Body of pancreas (tissue), 4 donors: ENCODE measurements at regions not wholly inside any gene's neighbourhood (a gene's known extent, or its start where the extent isn't known, plus 50 kb on each side); places are given as distances from the start of the nearest gene placed in this dataset.

ENCODE experiments used
- ATAC-seq: fragments of 150-250 bp; one replicate; pipeline ENCODE4 v1.9.1; 2016
- DNase-seq, 4 donors: peaks; one replicate each; pipeline ENCODE4 v3.0.0-alpha.2; 2019
- H3K27ac ChIP-seq, 4 donors: fragments of 200-600 bp; sonication (generic); 1 replicate in 3 of 4; 2 replicates in 1 of 4; pipeline versions ENCODE4 v1.5.1 to v1.6.1; 2016 to 2019; ENCODE audit warnings: mild to moderate bottlenecking in 1 of 4, mixed read lengths in 1 of 4, moderate library complexity in 1 of 4
- H3K27me3 ChIP-seq, 2 donors: fragments of 200-600 bp; sonication (generic); one replicate each; pipeline ENCODE4 v1.6.0; 2016; ENCODE audit warnings: mild to moderate bottlenecking in 1 of 2
- H3K36me3 ChIP-seq, 2 donors: fragments of 200-600 bp; sonication (generic); replicated peaks in 1 of 2; 2 replicates each; pipeline ENCODE4 v1.5.1; 2016; ENCODE audit warnings: low read depth in 2 of 2; ENCODE audit not compliant: insufficient read depth in 1 of 2
- H3K4me1 ChIP-seq: fragments of 200-600 bp; sonication (generic); one replicate; pipeline ENCODE4 v1.6.0; 2016
- H3K4me3 ChIP-seq, 2 donors: fragments of 200-600 bp; sonication (generic); 1 replicate in 1 of 2; 2 replicates in 1 of 2; pipeline ENCODE4 v1.5.1; 2016 to 2019
- H3K9me3 ChIP-seq, 3 donors: fragments of 200-600 bp; sonication (generic); 1 replicate in 2 of 3; 2 replicates in 1 of 3; pipeline ENCODE4 v1.5.1; 2016
- CTCF ChIP-seq, 7 experiments: fragments of 450-650 bp in 4 of 7; fragments of 200-600 bp in 3 of 7; sonication (generic) in 3 of 7; IDR thresholded peaks; one replicate each; pipeline ENCODE4 v1.5.1; 2016 to 2019; ENCODE audit warnings: antibody characterized with exemption in 7 of 7
- POLR2A ChIP-seq, 3 donors: fragments of 450-650 bp; IDR thresholded peaks; one replicate each; pipeline ENCODE4 v1.6.1; 2016; ENCODE audit warnings: antibody characterized with exemption in 3 of 3, mild to moderate bottlenecking in 2 of 3
- WGBS, 2 donors: methylation state at CpG; one replicate each; pipeline ENCODE4 v1.1.5; 2017; 5-methylcytosine and 5-hydroxymethylcytosine counted together
- intact Hi-C: fragments of 100-400 bp; cut with DNase I; formaldehyde crosslinking; loops from one replicate; pipeline ENCODE4 v1.15.1; 2023

GRCh38 chr22:22185217-22185616 lies 59.4 kb upstream of the VPREB1 start:
- no peak for ATAC-seq
- H3K4me3 ChIP-seq = no peak overlapping the region
- no peaks in the 10 kb centered on the region for H3K4me1 ChIP-seq
- DNase-seq = no peak
- WGBS, 2 donors = 43 to 44% methylated on average over 3 of the region's 3 CpGs
- H3K27me3 ChIP-seq = no peaks in the 10 kb centered on the region
- intact Hi-C loops = no loop called here
- no peaks in the 10 kb centered on the region for H3K9me3 ChIP-seq
- H3K27ac ChIP-seq = no peak overlapping the region
- no peaks in the 10 kb centered on the region for H3K36me3 ChIP-seq
- TF ChIP-seq POLR2A (IDR thresholded peaks at IDR 0.05) = no peak
- no peak for TF ChIP-seq CTCF (IDR thresholded peaks at IDR 0.05)

- TF ChIP-seq POLR2A (IDR thresholded peaks at IDR 0.05) (no peak), CTCF (IDR thresholded peaks at IDR 0.05) (no peak)
- ATAC-seq = no peak
- DNase-seq = no peak
- no peaks in the 10 kb centered on the region for H3K9me3 ChIP-seq
- H3K27ac ChIP-seq = no peak overlapping the region
- H3K4me1 ChIP-seq = no peaks in the 10 kb centered on the region
- intact Hi-C loops = no loop called here
- H3K36me3 ChIP-seq = no peaks in the 10 kb centered on the region
- 50 to 52% methylated on average over 6 of the region's 6 CpGs for WGBS, 2 donors
- H3K4me3 ChIP-seq = no peak overlapping the region
- no peaks in the 10 kb centered on the region for H3K27me3 ChIP-seq
Observed at GRCh38 chr22:22184277-22184807, 60.2 kb upstream of the VPREB1 start.

GRCh38 chr22:22182990-22183264 lies 61.7 kb upstream of the VPREB1 start:
- H3K36me3 ChIP-seq = no peaks in the 10 kb centered on the region
- TF ChIP-seq CTCF (IDR thresholded peaks at IDR 0.05) = no peak
- no peak for TF ChIP-seq POLR2A (IDR thresholded peaks at IDR 0.05)
- ATAC-seq (no peak), DNase-seq (no peak)
- no peak overlapping the region for H3K27ac ChIP-seq
- no peaks in the 10 kb centered on the region for H3K4me1 ChIP-seq
- intact Hi-C loops = no loop called here
- H3K27me3 ChIP-seq = no peaks in the 10 kb centered on the region
- H3K9me3 ChIP-seq = no peaks in the 10 kb centered on the region
- no peak overlapping the region for H3K4me3 ChIP-seq

- Histone ChIP-seq H3K4me3 (no peak overlapping the region), H3K27ac (no peak overlapping the region), H3K4me1 (no peaks in the 10 kb centered on the region), H3K27me3 (no peaks in the 10 kb centered on the region), H3K9me3 (no peaks in the 10 kb centered on the region), H3K36me3 (no peaks in the 10 kb centered on the region)
- TF ChIP-seq CTCF (IDR thresholded peaks at IDR 0.05) (no peak), POLR2A (IDR thresholded peaks at IDR 0.05) (no peak)
- 73 to 76% methylated on average over 7 of the region's 7 CpGs for WGBS, 2 donors
- ATAC-seq (no peak), DNase-seq (no peak)
- intact Hi-C loops = no loop called here
Observed at GRCh38 chr22:22182218-22182989, 62.2 kb upstream of the VPREB1 start.

GRCh38 chr22:22181341-22181850 lies 63.2 kb upstream of the VPREB1 start:
- Histone ChIP-seq H3K27ac (no peak overlapping the region), H3K36me3 (no peaks in the 10 kb centered on the region), H3K4me3 (no peak overlapping the region), H3K4me1 (no peaks in the 10 kb centered on the region), H3K27me3 (no peaks in the 10 kb centered on the region), H3K9me3 (no peaks in the 10 kb centered on the region)
- TF ChIP-seq CTCF (IDR thresholded peaks at IDR 0.05) (no peak), POLR2A (IDR thresholded peaks at IDR 0.05) (peak in 1 of 3 donors; percentile 25)
- intact Hi-C loops = no loop called here
- no peak for ATAC-seq
- no peak for DNase-seq
- WGBS, 2 donors = 26 to 30% methylated on average over 3 of the region's 3 CpGs
